ENCODE measurements at regions not wholly inside any gene's neighbourhood (a gene's known extent, or its start where the extent isn't known, plus 50 kb on each side); places are given as distances from the start of the nearest gene placed in this dataset.

DNA sequence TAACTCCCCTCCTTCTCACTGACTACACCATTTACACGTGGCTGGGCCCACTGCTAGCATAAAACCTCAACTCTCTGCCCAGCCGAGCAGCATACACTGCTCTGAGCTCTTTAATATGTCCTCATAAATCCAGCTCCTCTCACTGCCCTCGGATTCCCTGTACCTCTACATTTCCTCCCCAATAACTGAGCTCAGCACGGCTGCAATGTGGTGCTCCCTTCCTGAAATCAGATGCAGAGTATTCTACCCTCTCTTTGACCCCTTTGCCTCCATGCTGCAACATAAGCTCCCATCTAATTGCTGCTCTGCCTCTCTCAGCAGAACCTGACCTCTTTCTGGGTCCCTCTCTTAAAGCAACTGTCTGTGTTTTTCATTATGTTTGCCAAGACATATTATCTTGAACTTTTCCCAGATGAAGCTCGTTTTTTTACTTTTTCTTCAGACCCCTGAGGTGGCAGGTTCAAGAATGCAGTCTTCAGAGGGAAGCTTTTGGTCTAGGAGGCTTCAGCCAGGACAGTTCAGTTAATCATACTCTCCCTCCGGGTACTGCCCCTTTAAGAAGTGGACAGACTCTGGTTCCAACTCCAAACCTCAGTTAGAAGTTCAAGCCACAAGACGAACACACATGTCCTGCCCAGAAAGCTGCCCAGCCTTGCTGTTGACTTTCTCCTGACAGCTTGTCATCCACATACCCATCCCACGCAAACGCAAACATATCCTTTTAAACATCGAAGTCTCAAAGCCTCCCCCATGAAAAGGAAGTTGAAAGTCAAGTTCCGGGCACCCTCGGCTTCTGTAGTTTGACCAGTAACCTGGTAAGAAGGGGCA lies 81.1 kb upstream of the NEO1 start:
- H3K36me3 ChIP-seq (replicated peaks): no peaks in the 10 kb centered on the region
- DNase-seq: peak; percentile 25
- H3K4me3 ChIP-seq (ENCODE audit: low read depth, low read length): peak overlapping the region; percentile 33
- H3K27me3 ChIP-seq (replicated peaks): no peaks in the 10 kb centered on the region
- in situ Hi-C loops (cut with HindIII; ENCODE audit: low pct_ligation_motif_present, low sequenced_read_pairs): no loop called here
- no peak overlapping the region for H3K27ac ChIP-seq
- TF ChIP-seq, protein P1, sequence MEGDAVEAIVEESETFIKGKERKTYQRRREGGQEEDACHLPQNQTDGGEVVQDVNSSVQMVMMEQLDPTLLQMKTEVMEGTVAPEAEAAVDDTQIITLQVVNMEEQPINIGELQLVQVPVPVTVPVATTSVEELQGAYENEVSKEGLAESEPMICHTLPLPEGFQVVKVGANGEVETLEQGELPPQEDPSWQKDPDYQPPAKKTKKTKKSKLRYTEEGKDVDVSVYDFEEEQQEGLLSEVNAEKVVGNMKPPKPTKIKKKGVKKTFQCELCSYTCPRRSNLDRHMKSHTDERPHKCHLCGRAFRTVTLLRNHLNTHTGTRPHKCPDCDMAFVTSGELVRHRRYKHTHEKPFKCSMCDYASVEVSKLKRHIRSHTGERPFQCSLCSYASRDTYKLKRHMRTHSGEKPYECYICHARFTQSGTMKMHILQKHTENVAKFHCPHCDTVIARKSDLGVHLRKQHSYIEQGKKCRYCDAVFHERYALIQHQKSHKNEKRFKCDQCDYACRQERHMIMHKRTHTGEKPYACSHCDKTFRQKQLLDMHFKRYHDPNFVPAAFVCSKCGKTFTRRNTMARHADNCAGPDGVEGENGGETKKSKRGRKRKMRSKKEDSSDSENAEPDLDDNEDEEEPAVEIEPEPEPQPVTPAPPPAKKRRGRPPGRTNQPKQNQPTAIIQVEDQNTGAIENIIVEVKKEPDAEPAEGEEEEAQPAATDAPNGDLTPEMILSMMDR (IDR thresholded peaks at IDR 0.05; ENCODE audit: low read depth, low read length, missing control alignments): no peak

DNA sequence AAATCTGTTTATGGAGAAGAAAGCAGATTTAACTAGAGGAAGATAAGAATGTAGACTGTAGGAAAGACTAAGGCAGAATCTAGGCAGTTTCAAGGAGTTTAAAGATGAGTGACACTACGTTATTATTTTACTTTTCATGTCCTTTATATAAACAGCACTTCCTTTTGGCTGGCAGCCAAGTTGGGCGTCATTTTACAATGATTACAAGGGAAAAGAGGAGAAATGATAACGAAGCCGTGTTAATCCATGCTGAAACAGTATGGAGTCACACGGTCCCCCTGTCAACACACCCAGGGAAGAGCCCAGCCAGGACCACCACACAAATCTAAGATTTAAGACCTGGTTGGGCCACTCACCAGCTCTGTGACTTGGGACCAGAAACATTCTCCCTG lies 83.7 kb upstream of the NEO1 start:
- DNase-seq: peak; percentile 48
- no peak overlapping the region for H3K4me3 ChIP-seq (ENCODE audit: low read depth, low read length)
- TF ChIP-seq, protein P1 (IDR thresholded peaks at IDR 0.05; ENCODE audit: low read depth, low read length, missing control alignments): no peak

GRCh38 chr15:72967811-72968530 lies 84.3 kb upstream of the NEO1 start:
- no peaks in the 10 kb centered on the region for H3K36me3 ChIP-seq (replicated peaks)
- DNase-seq: no peak
- H3K27me3 ChIP-seq (replicated peaks): no peaks in the 10 kb centered on the region
- no peak overlapping the region for H3K4me3 ChIP-seq (ENCODE audit: low read depth, low read length)
- no peak overlapping the region for H3K27ac ChIP-seq
- in situ Hi-C loops (cut with HindIII; ENCODE audit: low pct_ligation_motif_present, low sequenced_read_pairs): no loop called here
- TF ChIP-seq, protein P1 (IDR thresholded peaks at IDR 0.05; ENCODE audit: low read depth, low read length, missing control alignments): no peak

More for the DNA sequence above, 83.7 kb upstream of the NEO1 start:
- no peak overlapping the region for H3K27ac ChIP-seq
- H3K27me3 ChIP-seq (replicated peaks): no peaks in the 10 kb centered on the region
- no peaks in the 10 kb centered on the region for H3K36me3 ChIP-seq (replicated peaks)
- in situ Hi-C loops (cut with HindIII; ENCODE audit: low pct_ligation_motif_present, low sequenced_read_pairs): no loop called here

DNA sequence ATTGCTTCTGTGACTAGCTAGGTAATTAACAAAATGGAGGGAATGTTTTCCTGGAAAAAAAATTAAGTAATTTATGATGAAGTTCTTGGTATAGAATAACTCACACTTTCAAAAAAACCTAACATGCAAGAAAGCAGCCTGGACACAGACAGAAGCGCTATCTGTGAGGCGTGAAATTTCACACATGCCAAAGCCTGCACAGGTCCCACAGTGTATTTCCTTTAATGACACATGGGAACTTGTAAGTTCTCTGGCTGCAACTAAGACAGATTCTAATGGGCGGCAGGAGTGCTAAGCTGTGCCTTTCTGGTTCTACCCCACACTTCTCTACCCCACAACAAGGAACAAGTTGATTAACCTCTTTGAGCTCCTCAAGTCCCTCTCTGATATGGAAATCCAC lies 84.9 kb upstream of the NEO1 start:
- TF ChIP-seq, protein P1 (IDR thresholded peaks at IDR 0.05; ENCODE audit: low read depth, low read length, missing control alignments): no peak
- Histone ChIP-seq H3K27ac (no peak overlapping the region), H3K27me3 (replicated peaks) (no peaks in the 10 kb centered on the region), H3K36me3 (replicated peaks) (no peaks in the 10 kb centered on the region), H3K4me3 (ENCODE audit: low read depth, low read length) (no peak overlapping the region)
- in situ Hi-C loops (cut with HindIII; ENCODE audit: low pct_ligation_motif_present, low sequenced_read_pairs): no loop called here
- no peak for DNase-seq

GRCh38 chr15:72966641-72967040 lies 85.6 kb upstream of the NEO1 start:
- no peak overlapping the region for H3K27ac ChIP-seq
- no peak overlapping the region for H3K4me3 ChIP-seq (ENCODE audit: low read depth, low read length)
- no peaks in the 10 kb centered on the region for H3K27me3 ChIP-seq (replicated peaks)
- TF ChIP-seq, protein P1 (IDR thresholded peaks at IDR 0.05; ENCODE audit: low read depth, low read length, missing control alignments): no peak
- DNase-seq: no peak
- no peaks in the 10 kb centered on the region for H3K36me3 ChIP-seq (replicated peaks)
- in situ Hi-C loops (cut with HindIII; ENCODE audit: low pct_ligation_motif_present, low sequenced_read_pairs): no loop called here
